ENCODE measurements at regions not wholly inside any gene's neighbourhood (a gene's known extent, or its start where the extent isn't known, plus 50 kb on each side); places are given as distances from the start of the nearest gene placed in this dataset.

- no peak for DNase-seq
Measured at GRCh38 chr10:117720931-117721835, 178.6 kb downstream of the EMX2 start.

- no peak for DNase-seq
Measured at GRCh38 chr10:117721873-117722272, 179.3 kb downstream of the EMX2 start.

DNA sequence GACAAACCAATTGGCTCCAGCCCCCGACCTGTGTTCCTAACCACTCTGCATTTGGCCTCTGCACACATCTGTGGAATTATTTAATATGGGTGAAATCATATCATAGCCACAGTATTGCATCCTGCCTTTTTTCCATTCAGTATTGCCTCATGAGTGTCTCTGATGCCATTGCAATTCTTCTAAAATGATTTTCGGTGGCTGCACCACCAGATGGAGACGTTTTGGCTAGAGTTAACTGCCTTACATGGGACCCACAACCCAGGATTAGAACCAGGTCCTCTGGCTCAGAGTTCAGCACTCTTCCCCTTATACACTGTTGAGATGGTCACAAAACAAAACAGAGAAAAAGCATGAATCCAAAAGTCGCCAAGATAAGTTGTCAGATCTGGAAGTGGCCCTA, 180.8 kb downstream of the EMX2 start:
- no peak for DNase-seq

GRCh38 chr10:117725993-117726392, 183.4 kb downstream of the EMX2 start:
- no peak for DNase-seq

DNA sequence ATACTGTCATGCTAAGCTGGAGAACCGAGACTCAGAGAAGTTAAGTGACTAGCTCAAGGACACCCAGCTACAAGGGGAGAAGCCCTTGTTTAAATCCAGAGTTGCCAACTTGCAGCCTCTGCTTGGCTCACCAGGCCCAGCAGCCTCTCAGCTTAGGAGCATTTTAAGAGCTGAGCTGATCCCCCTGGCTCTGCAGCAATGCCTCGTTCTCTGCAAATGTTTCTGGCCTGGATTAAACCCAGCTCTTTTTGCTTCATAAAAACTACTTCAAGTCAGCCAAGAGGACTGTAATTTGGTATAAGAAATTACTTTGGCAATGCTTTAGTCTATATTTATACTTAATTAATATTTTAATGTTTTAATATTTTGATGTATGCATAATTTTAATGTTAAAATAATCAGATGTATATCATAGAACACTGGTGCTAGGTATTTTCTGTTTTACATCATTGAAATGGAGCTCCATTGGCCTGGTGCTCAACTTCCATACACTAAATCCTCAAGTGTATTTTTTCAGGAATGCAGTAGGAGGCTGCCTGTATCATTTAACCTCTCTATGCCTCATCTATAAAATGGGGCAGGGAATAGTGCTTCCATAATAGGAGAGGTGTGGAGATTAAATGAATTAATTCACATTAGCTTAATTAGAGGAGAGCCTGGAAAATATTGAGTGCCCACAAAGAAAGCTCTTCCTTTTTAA, 184.2 kb downstream of the EMX2 start:
- no peak for DNase-seq

DNA sequence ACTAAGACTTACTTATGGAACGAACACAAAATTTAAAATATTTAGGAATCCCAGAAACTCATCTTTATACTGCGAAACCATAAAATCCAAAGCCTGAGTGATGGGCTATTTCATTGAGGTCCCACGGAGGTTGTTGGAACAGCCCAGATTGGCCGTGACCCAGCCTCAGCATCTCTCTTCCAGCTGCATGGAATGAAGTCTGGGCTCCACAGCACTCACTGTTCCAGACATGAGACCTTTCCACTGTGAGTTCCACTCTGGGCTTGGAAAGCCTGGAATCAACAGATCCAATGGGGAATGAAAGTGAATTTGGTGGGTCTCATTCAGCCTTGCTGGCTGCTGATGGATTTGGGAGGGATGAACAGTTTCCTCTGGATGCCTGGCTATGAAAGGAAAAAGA, 184.9 kb downstream of the EMX2 start:
- DNase-seq, result no peak

DNA sequence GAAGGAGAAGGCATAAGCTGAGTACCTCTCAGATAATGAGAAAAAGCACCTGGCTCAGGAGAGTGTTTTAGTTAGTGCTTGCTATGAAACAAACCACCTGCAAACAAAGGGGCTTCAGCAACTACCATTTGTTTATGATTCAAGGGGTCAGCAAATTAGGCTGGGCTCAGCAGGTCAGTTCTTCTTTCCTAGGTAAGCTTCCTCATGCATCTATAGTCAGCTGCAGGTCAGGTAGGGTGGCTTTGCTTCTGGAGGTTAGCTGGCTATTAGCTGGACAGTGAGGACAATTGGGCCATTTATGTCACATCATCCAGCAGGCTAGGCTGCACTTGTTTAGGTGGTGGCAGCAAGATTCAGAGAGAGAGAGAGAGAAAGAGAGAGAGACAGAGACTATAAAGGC, 185.5 kb downstream of the EMX2 start:
- DNase-seq, result no peak

DNA sequence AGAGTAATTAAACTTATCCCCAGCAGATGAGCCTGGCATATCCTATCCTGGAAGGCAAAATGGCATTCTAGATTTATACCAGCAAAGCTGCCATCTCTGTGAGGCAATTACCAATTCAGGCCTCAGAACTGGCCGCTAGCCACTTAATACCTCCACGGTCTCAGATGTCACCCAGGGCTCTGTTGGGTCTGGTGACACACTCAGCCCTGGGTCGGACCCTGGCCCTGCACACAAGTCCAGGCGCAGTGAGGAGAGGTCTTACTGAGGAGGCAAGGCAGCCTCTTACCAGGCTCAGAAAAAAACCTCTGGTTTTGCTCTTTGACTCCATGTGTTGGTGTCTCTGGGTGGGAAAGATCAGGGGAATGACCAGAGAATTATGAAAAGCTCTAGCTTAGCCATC, 186.6 kb downstream of the EMX2 start:
- no peak for DNase-seq

GRCh38 chr10:117731121-117731791, 188.7 kb downstream of the EMX2 start:
- no peak for DNase-seq

DNA sequence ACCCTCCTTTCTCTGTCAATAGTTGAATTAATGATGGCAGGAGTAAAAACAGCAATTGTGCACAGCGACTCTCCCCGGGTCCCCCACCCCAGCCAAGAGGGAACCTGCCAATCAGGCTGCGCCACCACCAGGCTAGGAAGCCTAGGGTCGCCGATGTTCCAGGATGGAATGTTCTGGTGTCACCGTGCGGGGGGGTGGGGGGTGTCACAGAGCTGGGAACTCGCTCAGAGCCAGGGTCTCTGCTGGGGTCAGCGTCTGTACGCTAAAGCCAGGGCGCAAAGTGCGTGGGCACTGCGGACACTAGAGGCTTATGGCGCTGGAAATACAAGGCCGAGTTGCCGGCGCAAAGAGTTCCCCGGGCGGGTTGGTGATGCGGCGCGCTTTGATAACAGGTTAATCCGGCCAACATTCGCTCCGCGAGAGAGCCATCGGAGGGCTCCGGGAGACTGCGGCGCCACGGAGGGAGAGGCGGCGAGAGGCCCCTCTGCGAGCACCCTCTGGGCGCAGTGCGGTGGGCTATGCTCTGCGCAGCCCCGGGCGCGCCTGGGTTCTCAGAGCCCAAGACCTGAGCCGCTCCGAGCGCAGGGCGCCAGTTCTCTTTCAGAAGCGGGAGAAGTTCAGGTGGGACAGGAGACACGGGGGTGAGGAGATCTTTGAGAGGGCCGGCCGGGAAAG, 192.3 kb downstream of the EMX2 start:
- DNase-seq, result no peak

DNA sequence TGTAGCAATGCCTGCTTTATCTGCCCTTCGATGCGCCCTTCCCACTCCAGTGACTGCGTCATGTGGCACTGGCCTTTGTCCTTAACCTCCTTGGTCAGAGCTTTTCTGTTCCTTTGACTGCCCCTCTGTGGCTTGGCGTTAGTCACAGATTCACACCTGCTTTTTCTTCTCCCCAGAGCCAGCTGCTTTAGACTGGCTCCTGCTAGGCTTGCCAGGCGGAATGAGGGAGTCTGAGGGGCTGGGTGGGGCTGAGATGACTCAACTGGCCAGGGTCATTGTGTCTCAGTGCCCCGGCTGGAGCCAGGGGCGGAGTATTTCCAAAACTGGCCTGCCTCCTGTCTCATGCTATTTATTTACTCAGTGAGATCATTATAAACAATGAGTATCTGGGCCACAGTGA, 194.1 kb downstream of the EMX2 start:
- DNase-seq, result no peak

DNA sequence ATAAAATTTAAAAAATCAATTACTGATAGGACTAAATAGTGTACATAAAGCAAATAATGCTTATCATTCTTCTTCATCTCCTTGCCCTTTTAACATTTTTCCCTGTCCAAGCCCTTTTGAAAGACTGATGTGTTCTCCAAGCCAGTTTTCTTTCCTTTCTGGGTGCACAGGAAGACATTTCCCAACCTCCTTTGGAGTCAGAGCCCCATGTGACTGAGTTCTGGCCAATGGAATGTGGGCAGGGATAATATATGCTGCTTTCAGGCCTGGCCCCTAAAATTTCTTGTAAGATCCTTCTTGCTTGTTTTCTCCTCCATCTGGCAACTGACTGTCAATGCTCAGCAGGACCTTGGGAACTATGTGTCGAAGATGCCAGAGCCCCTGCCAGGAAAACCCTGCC, 197.5 kb downstream of the EMX2 start:
- DNase-seq, result no peak

DNA sequence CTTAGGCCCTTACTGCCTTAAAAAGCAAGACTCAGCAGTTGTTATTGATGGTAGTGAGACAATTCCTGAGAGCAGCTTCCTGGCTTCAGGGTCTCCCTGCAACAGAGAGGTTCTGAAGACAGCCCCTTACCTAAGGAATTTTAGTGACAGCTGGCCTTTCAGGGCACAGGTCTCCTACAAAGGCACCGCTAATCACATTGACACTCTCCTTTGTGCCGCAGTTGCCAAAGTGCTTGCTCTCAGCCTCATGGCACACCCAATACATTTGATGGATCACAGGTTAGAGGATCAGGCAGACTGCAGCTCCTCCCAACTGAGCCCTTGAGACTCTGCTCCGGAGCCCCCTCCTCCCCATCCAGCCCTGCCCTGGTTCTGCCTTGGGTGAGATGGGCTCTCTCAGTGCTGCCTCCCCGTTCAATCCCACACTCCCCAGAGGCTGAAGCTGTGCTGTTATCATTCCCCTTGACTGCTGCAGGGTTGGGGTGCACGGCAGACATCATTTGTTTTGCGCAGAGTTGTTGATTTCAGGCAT, 198.2 kb downstream of the EMX2 start:
- no peak for DNase-seq

- no peak for DNase-seq
Measured at GRCh38 chr10:117741524-117741923, 199.0 kb downstream of the EMX2 start.

DNA sequence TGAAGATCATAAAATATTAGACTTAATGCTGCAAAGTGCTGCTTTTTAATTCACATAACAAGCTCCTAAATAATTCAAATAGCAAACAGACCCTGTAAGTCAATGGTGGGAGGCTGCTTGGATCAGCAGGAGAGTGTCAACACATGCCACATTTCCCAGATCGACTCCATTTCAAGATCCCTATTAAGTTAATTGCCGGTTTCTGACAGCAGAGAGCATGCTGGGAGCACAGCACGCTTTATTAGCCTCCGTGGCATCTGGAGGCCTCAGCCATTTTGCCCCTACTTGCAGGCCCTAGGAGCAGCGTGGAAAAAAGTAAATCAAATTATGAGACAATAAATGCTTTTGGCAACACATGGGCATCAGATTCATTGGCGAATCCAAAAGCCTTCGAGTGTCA, 201.0 kb downstream of the EMX2 start:
- DNase-seq, result no peak

GRCh38 chr10:117745301-117745700, 202.8 kb downstream of the EMX2 start:
- DNase-seq, result no peak

DNA sequence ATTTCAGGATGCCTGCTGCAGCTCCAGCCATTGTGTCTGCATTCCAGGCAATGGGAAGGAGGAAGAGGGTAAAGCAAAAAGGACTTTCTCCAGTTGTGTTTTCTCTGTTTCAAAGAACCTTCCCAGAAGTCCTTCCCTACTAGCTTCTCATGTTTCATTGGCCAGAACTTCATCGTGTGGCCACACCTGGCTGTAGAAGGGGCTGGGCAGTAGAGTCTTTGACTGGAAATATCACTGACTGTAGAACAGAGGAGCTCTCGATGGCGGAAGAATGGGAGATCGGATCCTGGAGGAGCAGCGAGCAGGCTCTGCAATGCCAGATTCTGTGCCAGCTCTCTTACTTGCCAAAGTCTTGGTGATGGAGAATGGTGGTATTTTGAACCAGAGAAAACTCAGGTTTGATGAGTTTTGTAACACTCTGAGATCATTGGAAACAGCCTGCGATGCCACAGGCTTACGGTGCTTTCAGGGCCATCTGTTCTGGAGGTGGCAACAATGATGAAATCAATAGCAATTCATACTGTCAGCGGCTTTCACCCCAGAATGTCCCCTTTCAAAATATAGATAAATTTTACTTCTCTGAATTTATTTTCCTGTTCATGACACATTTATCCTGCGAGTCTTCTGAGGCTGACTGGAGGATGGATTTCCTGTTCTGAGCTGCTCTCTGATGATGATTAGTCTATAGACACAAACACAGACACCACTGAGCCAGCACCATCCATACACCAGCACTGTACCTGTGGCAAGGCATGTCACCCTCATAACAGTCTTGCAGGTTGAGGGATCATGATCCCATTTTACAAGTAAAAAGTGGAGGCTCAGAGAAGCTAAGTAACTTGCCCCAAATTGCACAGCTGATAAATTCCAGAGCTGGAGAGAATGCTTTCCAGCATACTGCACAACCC, 204.2 kb downstream of the EMX2 start:
- no peak for DNase-seq

DNA sequence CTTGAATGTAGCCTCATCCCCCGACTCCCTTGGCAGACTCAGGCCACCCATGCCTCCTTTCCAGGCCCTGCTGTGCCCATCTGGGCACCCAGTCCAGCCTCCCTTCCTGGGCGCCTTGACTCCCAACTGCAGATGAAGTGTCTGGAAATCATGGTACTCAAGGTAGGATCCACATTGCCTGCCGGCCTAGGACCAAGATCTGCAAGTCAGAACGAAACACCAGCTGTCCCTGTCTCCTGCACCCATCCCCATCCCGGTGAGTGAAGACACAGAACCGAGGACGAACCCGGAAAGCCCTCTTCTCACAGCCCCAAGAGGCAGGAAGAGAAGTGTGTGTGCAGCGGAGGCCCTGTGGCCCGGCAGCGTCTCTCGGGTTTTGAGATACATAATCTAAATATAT, 205.1 kb downstream of the EMX2 start:
- DNase-seq, result no peak

- no peak for DNase-seq
Measured at GRCh38 chr10:117748058-117748457, 205.5 kb downstream of the EMX2 start.

GRCh38 chr10:117750616-117751015, 208.1 kb downstream of the EMX2 start:
- DNase-seq, result no peak

- DNase-seq, result no peak
Measured at GRCh38 chr10:117751259-117751658, 208.7 kb downstream of the EMX2 start.

DNA sequence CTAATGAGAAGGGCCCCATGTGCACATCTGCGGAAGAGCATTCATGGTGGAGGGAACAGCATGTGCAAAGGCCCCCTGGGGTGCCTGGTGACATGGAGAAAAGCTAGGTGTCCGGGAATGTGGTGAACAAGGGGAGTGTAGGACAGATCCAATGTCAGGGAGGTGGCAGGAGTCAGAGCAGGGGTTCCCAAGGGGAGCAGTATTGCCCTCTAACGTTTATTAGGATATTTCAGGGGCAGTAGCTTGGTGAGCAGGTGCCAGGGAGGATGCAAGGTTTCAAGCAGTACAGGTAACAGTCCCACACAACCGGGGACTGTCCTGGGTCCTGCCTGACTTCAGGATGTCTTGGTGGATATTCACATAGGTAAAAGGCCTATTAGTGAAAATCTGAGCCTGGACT, 209.6 kb downstream of the EMX2 start:
- no peak for DNase-seq

Measured in stimulated activated CD8-positive, alpha-beta memory T cell treated with anti-CD3 and anti-CD28 coated beads, Interleukin-4, amount 100 ng/mL, for 48 hours (primary cell).